Right lobe of liver (tissue), 6 donors: ENCODE measurements at regions not wholly inside any gene's neighbourhood (a gene's known extent, or its start where the extent isn't known, plus 50 kb on each side); places are given as distances from the start of the nearest gene placed in this dataset.

Experiments
- ATAC-seq, 4 donors: fragments of 200-7000 bp; cut with Tn5 transposase; one replicate each; pipeline ENCODE4 v1.9.1; 2020; ENCODE audit warnings: mild to moderate bottlenecking in 4 of 4, moderate library complexity in 4 of 4
- DNase-seq, 3 donors: peaks; one replicate each; pipeline ENCODE4 v3.0.0-alpha.2; 2020
- H3K27ac ChIP-seq, 3 donors: fragments of 200-600 bp; one replicate each; pipeline ENCODE4 v1.8.0; 2022
- H3K27me3 ChIP-seq, 2 donors: fragments of 200-600 bp; one replicate each; pipeline ENCODE4 v1.8.0; 2022
- H3K36me3 ChIP-seq, 4 donors: fragments of 200-600 bp; sonication (generic) in 1 of 4; one replicate each; pipeline versions ENCODE4 v1.5.1 to v1.8.0; 2017 to 2022; ENCODE audit warnings: control low read depth in 1 of 4
- H3K4me1 ChIP-seq, 4 donors: fragments of 200-600 bp; sonication (generic) in 1 of 4; one replicate each; pipeline versions ENCODE4 v1.5.1 to v1.8.0; 2017 to 2022; ENCODE audit warnings: control low read depth in 1 of 4
- H3K4me3 ChIP-seq, 3 donors: fragments of 200-600 bp; one replicate each; pipeline ENCODE4 v1.8.0; 2022
- H3K9me3 ChIP-seq, 4 donors: fragments of 200-600 bp; sonication (generic) in 1 of 4; one replicate each; pipeline versions ENCODE4 v1.5.1 to v1.8.0; 2017 to 2022; ENCODE audit warnings: control low read depth in 1 of 4
- POLR2A ChIP-seq: fragments of 450-650 bp; IDR thresholded peaks from one replicate; pipeline ENCODE4 v1.6.1; 2017; ENCODE audit warnings: antibody characterized with exemption, mild to moderate bottlenecking
- WGBS: methylation state at CpG from one replicate; pipeline ENCODE4 v1.1.6; 2018; ENCODE audit warnings: low coverage, low lambda C conversion rate; ENCODE audit not compliant: insufficient coverage; ENCODE audit errors: missing lambda C conversion rate; 5-methylcytosine and 5-hydroxymethylcytosine counted together
- intact Hi-C, 2 donors: fragments of 100-400 bp; cut with DNase I; formaldehyde crosslinking; loops; one replicate each; pipeline versions ENCODE4 v1.11.2 to v1.14.1; 2022
- TF ChIP-seq, protein P1 (sequence below), 4 donors: fragments of 200-600 bp in 3 of 4; fragments of 450-650 bp in 1 of 4; IDR thresholded peaks; one replicate each; pipeline versions ENCODE4 v1.5.1 to v1.8.0; 2016 to 2022; ENCODE audit warnings: antibody characterized with exemption in 4 of 4, mild to moderate bottlenecking in 2 of 4
- donor health status: DM: no; HTN: yes; CAD: no.
- donor health status: DM: no; HTN: no; CAD: no.
- donor health status: DM: no; HTN: no; CAD: no.
- donor health status: DM: no; HTN: yes; CAD: no.
- donor health status: DM: no; HTN: yes; CAD: no.

DNA sequence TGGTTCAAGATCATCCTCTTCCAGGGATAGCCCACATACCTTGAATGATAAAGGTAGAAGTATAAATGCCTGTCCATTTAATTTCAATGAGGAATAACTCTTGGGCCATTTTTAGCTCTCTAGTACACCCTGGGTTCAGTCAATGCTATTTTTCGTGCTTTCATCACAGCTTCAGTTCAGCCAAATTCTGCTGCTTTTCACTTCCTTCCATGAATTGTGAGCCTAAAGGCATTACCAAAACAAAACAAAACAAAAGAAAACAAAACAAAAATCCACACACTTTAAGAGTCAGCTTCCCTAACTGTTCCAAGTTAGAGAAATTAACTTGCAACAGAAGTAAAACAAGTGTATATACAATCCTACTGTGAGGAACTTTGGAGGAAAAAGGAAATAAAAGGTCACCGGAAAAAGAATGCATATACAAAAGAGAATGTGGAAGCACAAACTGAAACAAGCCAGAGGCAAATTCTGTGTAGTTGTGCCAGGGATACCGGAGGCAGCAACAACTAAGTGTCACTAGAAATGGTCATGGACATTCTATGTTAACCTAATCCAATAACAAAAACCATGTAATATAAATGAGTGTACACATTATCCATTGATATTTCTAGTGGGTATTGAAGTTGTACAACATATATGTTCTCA lies 423.1 kb downstream of the KCTD8 start:
- Histone ChIP-seq H3K4me3 (no peak overlapping the region), H3K4me1 (no peaks in the 10 kb centered on the region), H3K27me3 (no peaks in the 10 kb centered on the region), H3K9me3 (no peaks in the 10 kb centered on the region), H3K36me3 (no peaks in the 10 kb centered on the region), H3K27ac (no peak overlapping the region)
- DNase-seq (no peak), ATAC-seq (no peak)
- TF ChIP-seq POLR2A, result no peak
- TF ChIP-seq, protein P1, sequence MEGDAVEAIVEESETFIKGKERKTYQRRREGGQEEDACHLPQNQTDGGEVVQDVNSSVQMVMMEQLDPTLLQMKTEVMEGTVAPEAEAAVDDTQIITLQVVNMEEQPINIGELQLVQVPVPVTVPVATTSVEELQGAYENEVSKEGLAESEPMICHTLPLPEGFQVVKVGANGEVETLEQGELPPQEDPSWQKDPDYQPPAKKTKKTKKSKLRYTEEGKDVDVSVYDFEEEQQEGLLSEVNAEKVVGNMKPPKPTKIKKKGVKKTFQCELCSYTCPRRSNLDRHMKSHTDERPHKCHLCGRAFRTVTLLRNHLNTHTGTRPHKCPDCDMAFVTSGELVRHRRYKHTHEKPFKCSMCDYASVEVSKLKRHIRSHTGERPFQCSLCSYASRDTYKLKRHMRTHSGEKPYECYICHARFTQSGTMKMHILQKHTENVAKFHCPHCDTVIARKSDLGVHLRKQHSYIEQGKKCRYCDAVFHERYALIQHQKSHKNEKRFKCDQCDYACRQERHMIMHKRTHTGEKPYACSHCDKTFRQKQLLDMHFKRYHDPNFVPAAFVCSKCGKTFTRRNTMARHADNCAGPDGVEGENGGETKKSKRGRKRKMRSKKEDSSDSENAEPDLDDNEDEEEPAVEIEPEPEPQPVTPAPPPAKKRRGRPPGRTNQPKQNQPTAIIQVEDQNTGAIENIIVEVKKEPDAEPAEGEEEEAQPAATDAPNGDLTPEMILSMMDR (IDR thresholded peaks at IDR 0.05), result no peak
- 43% methylated on average over 3 of the region's 3 CpGs for WGBS
- intact Hi-C loops, result no loop called here

- intact Hi-C loops, result no loop called here
- Histone ChIP-seq H3K27me3 (no peaks in the 10 kb centered on the region), H3K36me3 (no peaks in the 10 kb centered on the region), H3K4me3 (no peak overlapping the region), H3K9me3 (no peaks in the 10 kb centered on the region), H3K4me1 (no peaks in the 10 kb centered on the region), H3K27ac (no peak overlapping the region)
- 59% methylated on average over 2 of the region's 2 CpGs for WGBS
- no peak for TF ChIP-seq POLR2A
- TF ChIP-seq, protein P1 (IDR thresholded peaks at IDR 0.05), result no peak
- ATAC-seq (no peak), DNase-seq (no peak)
Observed at GRCh38 chr4:44038811-44039210, 409.8 kb downstream of the KCTD8 start.

GRCh38 chr4:44046491-44046890 lies 402.1 kb downstream of the KCTD8 start:
- ATAC-seq (no peak), DNase-seq (no peak)
- no peak overlapping the region for H3K4me3 ChIP-seq
- no peaks in the 10 kb centered on the region for H3K36me3 ChIP-seq
- intact Hi-C loops, result no loop called here
- H3K27me3 ChIP-seq, result no peaks in the 10 kb centered on the region
- H3K9me3 ChIP-seq, result no peaks in the 10 kb centered on the region
- no peak for TF ChIP-seq POLR2A
- TF ChIP-seq, protein P1 (IDR thresholded peaks at IDR 0.05), result no peak
- H3K4me1 ChIP-seq, result no peaks in the 10 kb centered on the region
- 41% methylated on average over 4 of the region's 4 CpGs for WGBS
- no peak overlapping the region for H3K27ac ChIP-seq

DNA sequence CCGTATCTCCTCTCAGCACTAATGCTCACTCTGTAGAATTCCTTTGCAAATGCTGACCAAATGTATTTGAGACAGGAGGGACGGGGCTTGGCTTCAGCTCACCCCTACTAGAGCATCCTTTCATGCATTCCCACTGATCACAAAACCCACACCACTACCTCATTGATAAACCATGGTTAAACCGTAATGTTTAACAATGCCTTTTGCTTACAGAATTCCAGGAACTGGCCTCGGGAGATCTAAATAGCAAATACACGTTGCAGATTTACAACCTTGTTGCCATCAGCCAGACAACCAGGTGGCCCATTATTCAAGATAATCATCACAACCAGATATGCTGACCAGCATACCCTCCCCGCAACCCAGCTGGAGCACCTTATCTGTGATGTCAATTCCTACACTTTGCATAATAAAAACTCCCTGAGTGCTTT lies 391.9 kb downstream of the KCTD8 start:
- intact Hi-C loops, result no loop called here

More for the DNA sequence above, 391.9 kb downstream of the KCTD8 start:
- no peak for TF ChIP-seq POLR2A
- TF ChIP-seq, protein P1 (IDR thresholded peaks at IDR 0.05), result no peak
- H3K4me1 ChIP-seq, result no peaks in the 10 kb centered on the region
- no peak overlapping the region for H3K4me3 ChIP-seq
- H3K9me3 ChIP-seq, result no peaks in the 10 kb centered on the region
- H3K36me3 ChIP-seq, result no peaks in the 10 kb centered on the region
- H3K27ac ChIP-seq, result no peak overlapping the region
- WGBS, result 34% methylated on average over 4 of the region's 6 CpGs
- no peaks in the 10 kb centered on the region for H3K27me3 ChIP-seq
- ATAC-seq (no peak), DNase-seq (no peak)
